NCI-H1105 (cell line): ENCODE measurements at regions not wholly inside any gene's neighbourhood (a gene's known extent, or its start where the extent isn't known, plus 50 kb on each side); places are given as distances from the start of the nearest gene placed in this dataset.
"Not testable (repeated sequence)": the region's sequence is repeated elsewhere in the genome, so short reads cannot be mapped to it uniquely, and the experiment has no call there.

ENCODE experiments used
- DNase-seq: peaks from one replicate; lab custom pipeline; 2025; lab: John Stamatoyannopoulos, UW

- no peak for DNase-seq
Measured at GRCh38 chr13:109330123-109330522, 456.3 kb downstream of the IRS2 start.

GRCh38 chr13:109329175-109329574, 457.2 kb downstream of the IRS2 start:
- no peak for DNase-seq

GRCh38 chr13:109326601-109327000, 459.8 kb downstream of the IRS2 start:
- no peak for DNase-seq

GRCh38 chr13:109323338-109323737, 463.0 kb downstream of the IRS2 start:
- no peak for DNase-seq

GRCh38 chr13:109318945-109319590, 467.3 kb downstream of the IRS2 start:
- no peak for DNase-seq

- DNase-seq, result no peak
Measured at GRCh38 chr13:109315481-109315880, 470.9 kb downstream of the IRS2 start.

GRCh38 chr13:109314101-109314500, 472.3 kb downstream of the IRS2 start:
- DNase-seq, result no peak

GRCh38 chr13:109312399-109312798, 474.0 kb downstream of the IRS2 start:
- no peak for DNase-seq

GRCh38 chr13:109311431-109311976, 474.9 kb downstream of the IRS2 start:
- DNase-seq, result not testable (repeated sequence)

- peak; percentile 22 for DNase-seq
Measured at GRCh38 chr13:109309625-109310363, 476.6 kb downstream of the IRS2 start.

- no peak for DNase-seq
Measured at GRCh38 chr13:109307027-109307426, 479.4 kb downstream of the IRS2 start.

- DNase-seq, result no peak
Measured at GRCh38 chr13:109301726-109302125, 484.7 kb downstream of the IRS2 start.

- no peak for DNase-seq
Measured at GRCh38 chr13:109301276-109301675, 485.1 kb downstream of the IRS2 start.

GRCh38 chr13:109297628-109298027, 488.8 kb downstream of the IRS2 start:
- no peak for DNase-seq

- no peak for DNase-seq
Measured at GRCh38 chr13:109293166-109293565, 493.2 kb downstream of the IRS2 start.

- DNase-seq, result no peak
Measured at GRCh38 chr13:109288151-109288709, 498.2 kb downstream of the IRS2 start.

GRCh38 chr13:109287553-109287952, 498.8 kb downstream of the IRS2 start:
- DNase-seq, result no peak

GRCh38 chr13:109285586-109285985, 500.8 kb downstream of the IRS2 start:
- no peak for DNase-seq

GRCh38 chr13:109281903-109282635, 504.3 kb downstream of the IRS2 start:
- no peak for DNase-seq

- no peak for DNase-seq
Measured at GRCh38 chr13:109281017-109281902, 505.1 kb downstream of the IRS2 start.

GRCh38 chr13:109276261-109276660, 510.1 kb downstream of the IRS2 start:
- DNase-seq, result no peak
